HUES6 (cell line): ENCODE measurements at regions not wholly inside any gene's neighbourhood (a gene's known extent, or its start where the extent isn't known, plus 50 kb on each side); places are given as distances from the start of the nearest gene placed in this dataset.

Experiments used
- H3K27ac ChIP-seq: 2 replicates; pipeline ENCODE4 v1.7.0; 2013; ENCODE audit warnings: low read depth, mild to moderate bottlenecking, low read length, inconsistent platforms
- H3K27me3 ChIP-seq: 2 replicates; pipeline ENCODE4 v1.6.1; 2013; ENCODE audit warnings: low read length; ENCODE audit not compliant: control insufficient read depth, insufficient read depth
- H3K36me3 ChIP-seq: 2 replicates; pipeline ENCODE4 v1.6.1; 2013; ENCODE audit warnings: low read length; ENCODE audit not compliant: control insufficient read depth, insufficient read depth
- H3K4me1 ChIP-seq: 2 replicates; pipeline ENCODE4 v1.6.1; 2013; ENCODE audit warnings: low read length; ENCODE audit not compliant: control insufficient read depth, insufficient read depth
- H3K4me3 ChIP-seq: 2 replicates; pipeline ENCODE4 v1.5.1; 2013; ENCODE audit warnings: low read depth, low read length
- H3K9ac ChIP-seq: one replicate; pipeline ENCODE4 v1.6.1; 2013; ENCODE audit warnings: mild to moderate bottlenecking, low read length
- H3K9me3 ChIP-seq: 2 replicates; pipeline ENCODE4 v1.6.1; 2013; ENCODE audit warnings: low read depth, low read length; ENCODE audit not compliant: control insufficient read depth, insufficient read depth

DNA sequence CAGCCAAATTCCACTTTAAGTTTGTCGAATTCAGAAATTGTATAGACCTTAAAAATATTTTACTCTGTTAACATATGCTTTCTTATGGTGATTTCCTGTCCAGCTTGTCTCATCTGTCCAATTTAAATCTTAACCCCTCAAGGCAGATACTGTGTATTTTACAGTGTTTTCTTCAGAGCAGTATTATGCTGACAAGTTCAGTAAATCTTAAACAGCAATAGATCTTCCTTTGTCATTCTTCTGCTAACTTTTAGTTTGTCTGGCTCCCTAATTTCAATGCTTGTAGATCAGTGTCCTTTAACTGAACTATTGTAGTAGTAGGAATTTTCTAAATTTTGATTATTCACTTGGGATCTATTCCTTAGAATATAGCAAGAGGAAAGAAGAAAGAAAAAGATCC lies 52.8 kb upstream of the MEIS1 start:
- Histone ChIP-seq H3K4me3 (no peak overlapping the region), H3K27ac (no peak overlapping the region), H3K27me3 (no peaks in the 10 kb centered on the region), H3K9ac (no peak overlapping the region), H3K36me3 (no peaks in the 10 kb centered on the region), H3K9me3 (no peaks in the 10 kb centered on the region), H3K4me1 (peaks cover 1% of the 10 kb centered on the region; the same call in 1 of the 2 replicates)

DNA sequence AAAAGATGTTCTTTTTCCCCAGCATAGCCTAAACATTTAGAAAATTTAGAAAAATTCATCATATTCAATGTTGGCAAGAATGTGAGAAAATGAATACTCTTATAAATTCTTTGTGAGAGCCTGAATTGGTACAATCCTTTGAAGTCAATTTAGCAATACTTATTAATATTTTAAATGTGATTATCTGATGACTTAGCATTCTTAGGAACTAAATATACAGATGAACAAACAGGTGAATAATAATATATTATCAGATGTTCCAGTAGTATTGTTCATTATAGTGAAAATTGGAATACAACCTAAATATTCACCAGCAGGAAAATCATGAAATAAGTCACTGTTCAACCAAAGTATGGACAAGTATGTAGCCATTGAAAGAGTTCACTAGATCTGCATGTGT lies 55.5 kb upstream of the MEIS1 start:
- no peak overlapping the region for H3K27ac ChIP-seq
- no peaks in the 10 kb centered on the region for H3K36me3 ChIP-seq
- H3K9ac ChIP-seq: no peak overlapping the region
- no peaks in the 10 kb centered on the region for H3K27me3 ChIP-seq
- no peaks in the 10 kb centered on the region; the same call in 1 of the 2 replicates for H3K4me1 ChIP-seq
- no peak overlapping the region for H3K4me3 ChIP-seq
- no peaks in the 10 kb centered on the region for H3K9me3 ChIP-seq

DNA sequence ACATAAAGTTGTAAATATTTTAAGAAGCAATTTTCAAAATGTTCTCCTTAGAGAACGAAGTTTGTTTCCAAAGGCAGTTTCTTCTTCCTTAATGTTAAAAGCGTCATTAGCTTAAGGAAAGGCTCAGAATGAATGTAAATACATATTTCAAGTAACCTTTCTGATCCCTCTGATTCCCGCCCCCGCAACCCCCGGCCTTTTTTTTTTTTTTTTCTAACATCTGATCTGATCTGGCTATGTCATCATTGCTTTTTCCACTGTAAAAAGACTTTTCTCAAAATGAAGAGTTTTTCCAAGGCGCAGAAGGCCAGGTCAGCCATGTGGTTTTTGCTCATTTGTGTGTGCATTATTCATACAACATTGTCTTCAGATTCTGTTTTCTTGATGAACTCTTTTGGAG lies 57.1 kb upstream of the MEIS1 start:
- no peaks in the 10 kb centered on the region; the same call in 1 of the 2 replicates for H3K4me1 ChIP-seq
- H3K4me3 ChIP-seq: no peak overlapping the region
- no peaks in the 10 kb centered on the region for H3K27me3 ChIP-seq
- H3K36me3 ChIP-seq: no peaks in the 10 kb centered on the region
- H3K27ac ChIP-seq: no peak overlapping the region
- no peak overlapping the region for H3K9ac ChIP-seq
- no peaks in the 10 kb centered on the region for H3K9me3 ChIP-seq

DNA sequence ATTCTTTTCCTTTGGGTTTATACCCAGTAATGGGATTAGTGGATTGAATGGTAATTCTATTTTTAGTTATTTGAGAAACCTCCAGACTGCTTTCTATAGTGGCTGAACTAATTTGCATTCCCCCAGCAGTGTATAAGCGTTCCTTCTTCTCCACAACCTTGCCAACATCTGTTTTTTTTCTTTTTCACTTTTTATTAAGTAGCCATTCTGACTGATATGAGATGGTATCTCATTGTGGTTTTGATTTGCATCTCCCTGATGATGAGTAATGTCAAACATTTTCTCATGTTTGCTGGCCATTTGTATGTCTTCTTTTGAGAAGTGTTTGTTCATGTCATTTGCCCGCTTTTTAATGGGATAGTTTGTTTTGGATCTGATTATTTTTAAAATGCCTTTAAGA lies 64.1 kb upstream of the MEIS1 start:
- H3K4me3 ChIP-seq: no peak overlapping the region
- no peaks in the 10 kb centered on the region for H3K9me3 ChIP-seq
- H3K4me1 ChIP-seq: peaks cover 6% of the 10 kb centered on the region
- no peaks in the 10 kb centered on the region for H3K36me3 ChIP-seq
- H3K9ac ChIP-seq: no peak overlapping the region
- H3K27ac ChIP-seq: no peak overlapping the region
- no peaks in the 10 kb centered on the region for H3K27me3 ChIP-seq

DNA sequence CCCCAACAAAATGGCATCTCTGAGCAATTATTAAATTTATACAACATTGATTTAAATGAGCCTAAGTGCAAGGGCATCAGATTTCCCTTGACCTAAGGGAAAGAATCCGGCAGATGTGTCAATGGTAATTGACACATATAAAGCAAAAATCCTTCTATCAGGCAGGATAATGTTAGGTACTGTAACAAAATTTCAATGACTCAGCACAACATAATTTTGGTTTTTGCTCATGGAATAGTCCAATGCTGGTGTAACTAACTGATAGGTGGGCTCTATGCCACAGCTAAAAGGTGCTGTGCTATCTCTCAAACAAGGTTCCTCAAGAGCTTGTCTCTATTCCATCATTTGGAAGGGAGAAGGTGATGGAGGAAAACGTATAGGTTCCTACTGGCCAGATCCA lies 68.3 kb upstream of the MEIS1 start:
- H3K9ac ChIP-seq: no peak overlapping the region
- H3K4me1 ChIP-seq: peaks cover 13% of the 10 kb centered on the region
- no peaks in the 10 kb centered on the region for H3K36me3 ChIP-seq
- H3K9me3 ChIP-seq: no peaks in the 10 kb centered on the region
- no peak overlapping the region for H3K27ac ChIP-seq
- H3K4me3 ChIP-seq: no peak overlapping the region
- H3K27me3 ChIP-seq: no peaks in the 10 kb centered on the region

DNA sequence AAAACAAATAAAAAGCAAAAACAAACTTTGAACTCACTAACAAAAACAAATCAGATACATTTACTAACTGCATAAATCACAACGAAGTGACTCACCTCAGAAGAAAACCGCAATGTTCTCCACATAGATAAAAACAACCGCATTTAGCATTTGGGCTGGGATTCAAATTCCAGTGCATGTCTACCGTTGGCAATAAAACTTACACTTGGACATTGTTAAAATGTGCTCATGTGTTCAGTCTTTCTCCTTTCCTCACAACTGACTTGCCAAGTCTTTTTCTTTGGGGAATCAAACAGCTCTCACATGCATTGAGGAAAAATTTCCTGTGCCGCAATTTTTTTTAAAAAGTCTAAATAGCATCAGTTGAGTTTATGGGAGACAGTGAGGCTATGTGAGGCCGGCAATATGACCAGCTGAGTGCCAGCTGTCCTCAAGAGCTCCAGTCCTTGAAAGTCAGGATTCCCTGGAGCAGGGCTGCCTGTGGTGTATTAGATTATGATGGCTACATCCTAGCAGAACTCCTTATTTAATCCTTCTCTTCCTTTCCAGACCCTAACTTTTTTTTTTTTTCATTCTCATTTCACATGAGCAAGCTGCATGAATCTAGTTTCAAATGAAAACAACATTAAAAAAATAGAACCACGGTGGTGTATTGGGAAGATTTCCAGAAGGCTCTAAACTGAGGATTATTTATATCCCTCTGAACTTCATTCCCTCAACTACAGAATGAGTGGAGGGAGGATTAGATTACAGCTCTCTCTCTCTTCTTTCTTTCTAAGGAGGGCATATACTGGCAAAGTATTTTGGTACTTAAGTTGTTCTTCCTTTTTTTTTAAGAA lies 70.2 kb upstream of the MEIS1 start:
- no peaks in the 10 kb centered on the region for H3K9me3 ChIP-seq
- H3K4me1 ChIP-seq: peaks cover 13% of the 10 kb centered on the region
- no peaks in the 10 kb centered on the region for H3K36me3 ChIP-seq
- no peak overlapping the region for H3K27ac ChIP-seq
- H3K27me3 ChIP-seq: no peaks in the 10 kb centered on the region
- H3K9ac ChIP-seq: no peak overlapping the region
- no peak overlapping the region for H3K4me3 ChIP-seq

DNA sequence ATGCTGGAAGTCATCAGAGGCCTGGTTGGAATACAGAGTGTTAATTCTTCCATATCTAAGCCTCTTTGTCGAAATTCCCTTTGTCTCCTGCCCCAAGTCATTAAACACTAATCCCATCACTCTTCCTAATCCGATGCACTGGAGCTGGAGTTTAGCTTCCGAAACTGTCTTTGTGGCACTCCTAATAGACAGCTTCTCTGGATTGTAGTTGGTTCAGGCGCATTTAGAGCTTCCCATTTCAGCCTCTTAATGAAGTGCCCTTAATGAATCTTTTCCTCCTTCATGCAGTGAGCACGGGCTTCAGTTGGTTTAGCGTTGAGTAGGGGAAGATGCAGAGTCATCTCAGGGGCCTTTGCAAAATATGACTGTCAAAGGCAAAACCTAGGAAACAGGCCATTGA lies 72.2 kb upstream of the MEIS1 start:
- Histone ChIP-seq H3K9me3 (no peaks in the 10 kb centered on the region), H3K27ac (no peak overlapping the region), H3K27me3 (no peaks in the 10 kb centered on the region), H3K9ac (no peak overlapping the region), H3K4me3 (no peak overlapping the region), H3K4me1 (peaks cover 7% of the 10 kb centered on the region; the same call in 1 of the 2 replicates), H3K36me3 (no peaks in the 10 kb centered on the region)

DNA sequence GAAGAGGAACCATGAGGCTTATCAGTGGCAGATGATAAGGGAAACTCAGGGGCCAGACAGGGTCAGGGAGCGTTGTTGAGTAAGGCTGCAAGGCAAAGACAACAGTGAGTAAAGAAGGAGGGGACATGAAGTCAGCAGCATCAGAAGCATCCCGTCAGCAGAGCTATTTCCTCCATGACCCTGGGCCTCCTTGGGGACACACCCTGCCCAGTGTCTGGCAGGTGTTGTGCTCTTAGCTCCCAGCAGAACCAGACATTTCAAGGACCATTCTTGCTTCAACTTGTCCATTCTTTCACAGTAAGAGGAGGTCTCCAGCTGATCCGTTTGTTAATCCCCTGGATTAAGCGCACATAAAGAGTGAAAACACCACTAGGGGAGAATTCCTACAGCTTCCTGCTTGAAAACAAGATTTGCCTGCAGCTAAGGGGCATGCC lies 88.7 kb upstream of the MEIS1 start:
- no peak overlapping the region for H3K27ac ChIP-seq
- no peak overlapping the region for H3K4me3 ChIP-seq
- H3K36me3 ChIP-seq: no peaks in the 10 kb centered on the region

DNA sequence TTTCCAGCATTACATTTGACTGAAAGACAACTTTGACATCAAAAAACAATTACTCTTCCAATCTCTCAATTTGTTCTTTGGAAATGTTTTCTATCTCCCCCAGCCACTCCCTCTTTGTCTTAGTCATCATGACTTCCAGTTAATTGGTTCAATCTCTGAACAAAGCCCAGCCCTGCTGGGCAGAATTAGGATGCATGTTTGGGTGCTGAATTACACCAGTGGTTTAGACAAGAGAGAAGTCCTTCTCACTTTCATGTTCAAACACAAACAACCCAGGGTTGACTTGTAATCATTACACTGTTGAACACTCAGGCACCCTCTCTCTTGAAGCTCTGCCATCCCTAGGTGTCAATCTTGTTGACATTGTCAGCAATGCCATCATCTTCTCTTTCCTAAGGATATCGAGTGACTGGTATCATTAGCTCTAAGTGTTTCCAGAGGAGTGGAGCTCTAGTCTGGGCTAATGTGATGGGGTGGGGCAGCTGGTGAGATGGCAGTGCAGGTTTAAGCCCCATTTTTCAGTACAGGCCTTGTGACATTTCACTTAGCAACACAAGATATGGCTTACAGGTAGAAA lies 90.8 kb upstream of the MEIS1 start:
- Histone ChIP-seq H3K4me1 (no peaks in the 10 kb centered on the region), H3K27me3 (no peaks in the 10 kb centered on the region), H3K27ac (no peak overlapping the region), H3K4me3 (no peak overlapping the region), H3K9ac (no peak overlapping the region), H3K36me3 (no peaks in the 10 kb centered on the region), H3K9me3 (peaks cover 21% of the 10 kb centered on the region)

More for the DNA sequence above, 88.7 kb upstream of the MEIS1 start:
- H3K27me3 ChIP-seq: no peaks in the 10 kb centered on the region
- H3K4me1 ChIP-seq: no peaks in the 10 kb centered on the region
- no peak overlapping the region for H3K9ac ChIP-seq
- peaks cover 21% of the 10 kb centered on the region for H3K9me3 ChIP-seq

DNA sequence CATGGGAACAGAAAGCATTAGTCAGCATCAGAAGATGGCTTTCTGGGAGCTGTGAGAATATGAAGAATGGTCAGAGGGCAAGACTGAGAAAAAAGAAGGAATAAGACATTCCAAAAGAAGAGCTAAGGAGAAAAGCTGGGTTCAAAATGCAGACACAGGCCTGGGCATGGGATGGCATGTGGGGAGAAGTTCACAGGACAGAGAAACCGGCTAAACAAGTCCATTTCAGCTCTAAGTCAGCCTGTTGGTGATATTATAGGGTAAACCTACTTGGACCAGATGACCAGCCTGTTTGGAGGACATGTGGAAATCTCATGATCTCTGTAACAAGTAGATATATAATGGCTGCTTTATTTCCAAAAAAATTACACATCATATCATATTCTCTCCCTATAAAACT lies 91.7 kb upstream of the MEIS1 start:
- Histone ChIP-seq H3K4me3 (no peak overlapping the region), H3K9ac (no peak overlapping the region), H3K9me3 (peaks cover 21% of the 10 kb centered on the region), H3K4me1 (no peaks in the 10 kb centered on the region), H3K36me3 (no peaks in the 10 kb centered on the region), H3K27ac (no peak overlapping the region), H3K27me3 (no peaks in the 10 kb centered on the region)

DNA sequence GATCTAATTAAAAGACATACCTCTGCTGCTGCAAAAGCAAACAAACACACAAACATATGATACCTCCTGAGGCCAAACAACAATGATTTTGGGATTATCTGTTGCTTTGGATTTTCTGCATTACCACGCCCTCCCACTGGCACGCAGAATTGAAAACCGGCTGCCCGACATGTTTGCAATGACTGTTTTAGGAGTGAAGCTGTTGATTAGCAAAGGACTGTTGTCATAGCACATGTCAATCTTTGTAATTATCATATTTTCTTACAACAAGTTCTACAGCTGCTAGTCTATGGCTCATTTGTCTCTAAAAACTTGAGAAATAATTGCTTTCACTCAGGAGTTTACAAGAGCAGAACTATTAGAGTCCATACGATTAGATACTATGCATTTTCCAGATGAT lies 94.4 kb upstream of the MEIS1 start:
- no peaks in the 10 kb centered on the region for H3K4me1 ChIP-seq
- H3K4me3 ChIP-seq: no peak overlapping the region
- no peaks in the 10 kb centered on the region for H3K27me3 ChIP-seq

More for the DNA sequence above, 94.4 kb upstream of the MEIS1 start:
- peaks cover 16% of the 10 kb centered on the region for H3K9me3 ChIP-seq
- no peak overlapping the region for H3K27ac ChIP-seq
- no peak overlapping the region for H3K9ac ChIP-seq
- H3K36me3 ChIP-seq: no peaks in the 10 kb centered on the region
